ENCODE measurements at regions not wholly inside any gene's neighbourhood (a gene's known extent, or its start where the extent isn't known, plus 50 kb on each side); places are given as distances from the start of the nearest gene placed in this dataset.
"Not testable (repeated sequence)": the region's sequence is repeated elsewhere in the genome, so short reads cannot be mapped to it uniquely, and the experiment has no call there.

DNA sequence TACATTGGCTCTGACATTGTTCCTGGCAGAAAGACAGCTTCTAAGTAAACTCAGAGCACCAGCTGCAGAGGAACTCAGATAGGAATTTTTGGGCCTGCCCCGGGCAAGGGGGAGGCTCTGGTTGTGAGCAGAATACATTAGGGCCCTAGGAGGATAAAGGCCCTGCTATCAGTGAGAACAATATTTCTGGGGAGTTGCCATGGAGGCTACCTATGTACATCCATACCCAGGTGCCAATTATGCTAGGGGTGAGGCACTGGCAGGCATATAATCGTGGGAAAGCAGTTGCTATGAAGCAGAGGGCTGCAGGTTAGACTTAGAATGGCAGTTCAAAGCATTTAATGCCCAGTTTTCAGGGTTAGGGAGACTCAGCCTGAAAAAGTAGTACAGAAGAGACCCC, 273.5 kb upstream of the EDA2R start:
- no peak for DNase-seq

DNA sequence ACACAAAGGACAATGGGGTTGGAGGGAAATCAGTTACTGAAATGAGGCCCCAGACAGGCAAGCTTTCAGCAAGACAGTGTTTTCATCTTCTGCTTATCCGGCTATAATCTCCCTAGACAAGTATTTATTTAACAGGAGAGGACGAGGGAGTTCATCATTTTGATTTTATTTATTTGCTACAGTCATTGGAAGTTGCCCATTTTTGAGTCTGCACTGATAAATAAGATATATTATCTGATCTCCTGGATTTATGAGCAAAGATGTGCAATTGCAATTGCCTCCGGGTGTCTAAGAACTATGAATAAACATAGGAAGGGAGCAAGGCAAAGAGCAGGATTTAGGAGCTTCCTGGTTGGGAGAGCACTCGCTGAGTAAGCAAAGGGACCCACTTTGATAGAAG, 263.2 kb upstream of the EDA2R start:
- no peak for DNase-seq

DNA sequence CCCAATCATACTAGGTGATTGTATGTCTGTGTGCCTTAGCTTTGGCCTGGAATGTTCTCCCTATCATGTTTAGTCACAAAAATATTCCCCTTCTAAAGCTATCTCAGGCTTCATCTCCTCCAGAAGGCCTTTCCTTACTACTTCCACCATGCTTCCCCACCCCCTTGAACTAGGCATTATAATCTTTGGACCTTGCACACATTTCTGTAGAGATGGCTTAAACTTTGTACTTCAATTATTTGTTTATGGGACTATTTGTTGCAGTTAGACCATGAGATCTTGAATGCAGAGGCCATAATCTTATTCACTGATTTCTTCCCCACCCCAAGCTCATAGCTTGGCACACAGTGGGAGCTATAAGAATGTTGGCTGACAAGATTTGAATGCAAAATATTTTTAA, 262.0 kb upstream of the EDA2R start:
- no peak for DNase-seq

DNA sequence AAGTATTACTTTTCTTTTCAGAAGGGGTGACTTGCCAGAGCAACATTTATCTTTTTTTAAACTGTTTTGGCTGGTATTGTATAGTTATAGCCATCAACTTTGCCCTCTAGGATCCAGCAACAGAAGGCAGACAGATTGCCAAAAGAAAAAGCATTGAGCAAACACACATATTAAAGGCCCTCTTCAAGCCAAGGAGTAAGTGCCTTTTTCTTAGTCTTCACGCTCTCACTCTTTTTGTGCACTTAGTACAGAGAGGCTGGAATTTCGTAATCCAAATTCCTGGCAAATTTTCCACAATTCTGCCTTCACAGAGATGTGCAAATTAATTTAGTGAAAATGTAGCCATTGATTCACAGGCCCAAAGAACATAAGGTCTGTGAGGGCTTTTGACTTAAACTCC, 253.1 kb upstream of the EDA2R start:
- no peak for DNase-seq

DNA sequence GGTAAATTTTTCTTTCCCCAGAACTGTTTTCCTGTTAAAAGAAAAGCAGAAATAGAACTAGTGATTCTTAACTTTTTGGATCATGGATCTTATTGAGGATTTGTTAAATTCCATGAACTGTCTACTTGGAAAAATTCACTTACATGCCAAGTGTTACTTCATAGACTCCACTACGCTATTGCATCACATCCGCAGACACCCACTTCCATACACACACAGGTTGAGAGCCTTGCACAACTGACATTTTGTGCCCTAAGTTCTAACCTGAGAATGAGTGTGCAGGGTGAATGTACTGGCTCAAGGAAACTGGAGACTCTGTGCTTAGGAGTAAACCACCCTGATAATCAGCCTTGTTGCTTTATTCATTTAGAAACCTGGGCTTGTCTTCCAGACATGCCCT, 250.5 kb upstream of the EDA2R start:
- no peak for DNase-seq

DNA sequence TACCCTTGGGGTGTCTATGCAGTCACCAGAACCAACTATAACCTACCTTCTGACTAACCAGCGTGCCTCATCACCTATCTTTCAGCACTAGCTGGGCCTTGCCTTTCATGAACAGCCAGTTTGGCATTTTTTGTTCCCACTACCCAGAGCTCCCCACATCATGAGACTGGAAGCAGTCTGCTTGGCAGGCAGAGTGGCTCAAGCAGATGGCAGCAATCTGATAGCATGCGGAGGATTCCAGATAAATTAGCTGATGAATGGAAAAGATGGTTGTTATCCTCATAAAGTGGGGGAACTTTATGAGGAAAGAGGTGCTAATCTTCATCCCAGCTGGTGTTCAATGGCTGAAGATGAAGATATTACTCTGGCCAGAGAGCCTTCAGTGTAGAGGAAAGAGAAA, 243.2 kb upstream of the EDA2R start:
- no peak for DNase-seq

DNA sequence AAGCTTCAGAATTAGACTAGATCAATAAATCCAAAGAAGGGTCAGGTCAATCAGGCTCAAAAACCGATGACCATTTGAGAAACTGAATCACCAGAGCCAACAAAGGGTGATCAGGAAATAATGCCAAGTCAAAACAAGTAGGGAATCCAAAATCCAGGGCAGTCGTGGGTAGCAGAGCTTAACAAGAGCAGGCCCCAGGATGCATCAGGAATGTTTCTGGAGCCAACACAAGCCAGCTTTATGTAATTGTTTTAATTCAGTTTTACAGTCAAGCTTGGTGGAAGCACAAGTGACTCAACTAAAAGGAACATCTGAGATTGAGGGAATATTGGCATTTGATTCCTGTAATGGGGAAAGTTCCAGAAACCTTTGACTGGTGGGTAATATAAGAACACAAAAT, 237.9 kb upstream of the EDA2R start:
- no peak for DNase-seq

DNA sequence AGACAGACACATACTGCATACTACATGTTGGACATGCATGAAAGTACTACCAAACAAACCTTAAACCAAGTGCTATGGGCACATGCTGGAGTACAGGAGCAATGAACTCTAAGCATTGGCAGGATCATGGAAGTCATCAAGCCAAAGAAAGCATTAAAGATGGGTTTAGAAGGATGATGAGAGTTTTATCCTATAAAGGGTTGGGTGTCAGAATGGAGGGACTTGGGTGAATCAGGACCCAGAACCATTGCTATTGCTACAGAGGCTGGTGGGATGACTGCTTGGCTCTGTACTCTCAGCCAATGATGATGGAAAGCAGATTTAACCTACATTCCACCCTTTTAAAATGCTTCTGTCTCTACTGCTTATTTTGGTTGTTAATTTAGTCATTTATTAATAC, 233.9 kb upstream of the EDA2R start:
- no peak for DNase-seq

DNA sequence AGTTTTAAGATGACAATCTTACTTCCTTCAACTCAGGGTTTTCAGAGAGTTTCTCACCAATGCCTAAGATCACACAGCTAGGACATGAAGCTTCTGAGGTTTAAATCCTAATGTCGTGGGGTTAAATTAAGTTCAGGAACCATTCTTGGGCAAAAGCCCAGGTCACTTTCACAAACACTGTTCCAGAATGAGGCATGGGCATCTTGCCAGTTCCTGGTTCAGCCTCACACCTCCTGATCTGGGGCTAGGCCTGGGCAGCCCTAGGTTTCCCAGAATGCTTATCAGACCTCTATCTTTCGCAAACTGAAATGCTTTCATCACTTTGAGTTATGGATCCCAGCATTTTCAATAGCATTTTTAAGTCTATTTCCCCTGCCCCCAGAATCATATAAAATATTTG, 224.8 kb upstream of the EDA2R start:
- no peak for DNase-seq

DNA sequence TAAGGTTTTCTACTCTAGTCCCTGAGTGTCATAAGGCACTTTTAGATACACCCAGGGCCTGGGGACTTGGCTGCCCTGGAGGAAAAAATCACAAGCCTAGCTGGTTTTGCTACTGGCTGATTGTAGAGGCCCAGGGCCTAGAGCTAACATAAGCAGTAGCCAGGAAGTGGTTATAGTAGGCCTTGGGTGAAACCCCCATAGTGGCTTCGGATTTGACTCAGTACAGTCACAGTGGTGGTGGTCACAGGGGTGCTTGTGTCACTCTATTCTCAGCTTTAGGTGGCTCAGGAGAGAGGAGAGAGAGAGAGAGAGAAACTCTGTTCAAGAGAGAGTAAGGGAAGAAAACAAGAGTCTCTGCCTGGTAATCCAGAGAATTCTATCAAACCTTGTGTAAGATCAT, 194.5 kb upstream of the EDA2R start:
- DNase-seq = no peak

DNA sequence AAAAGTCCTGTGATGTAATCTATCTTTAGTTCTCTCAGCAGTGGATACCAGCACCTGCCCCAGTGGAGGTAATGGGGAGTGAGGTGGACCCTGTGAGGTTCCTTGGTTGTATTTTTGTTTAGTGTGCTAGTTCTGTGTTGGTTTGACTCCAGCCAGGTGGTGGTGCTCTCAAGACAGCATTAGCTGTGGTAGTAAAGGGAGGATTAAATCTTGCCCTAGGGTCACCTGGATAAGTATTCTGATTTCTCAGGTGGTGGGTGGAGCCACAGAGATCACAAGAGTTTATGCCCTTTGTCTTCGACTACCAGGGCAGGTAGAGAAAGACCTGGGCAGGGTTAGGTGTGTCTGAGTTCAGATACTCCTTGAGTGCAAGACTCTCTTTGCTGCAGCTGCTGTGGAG, 176.3 kb upstream of the EDA2R start:
- no peak for DNase-seq

DNA sequence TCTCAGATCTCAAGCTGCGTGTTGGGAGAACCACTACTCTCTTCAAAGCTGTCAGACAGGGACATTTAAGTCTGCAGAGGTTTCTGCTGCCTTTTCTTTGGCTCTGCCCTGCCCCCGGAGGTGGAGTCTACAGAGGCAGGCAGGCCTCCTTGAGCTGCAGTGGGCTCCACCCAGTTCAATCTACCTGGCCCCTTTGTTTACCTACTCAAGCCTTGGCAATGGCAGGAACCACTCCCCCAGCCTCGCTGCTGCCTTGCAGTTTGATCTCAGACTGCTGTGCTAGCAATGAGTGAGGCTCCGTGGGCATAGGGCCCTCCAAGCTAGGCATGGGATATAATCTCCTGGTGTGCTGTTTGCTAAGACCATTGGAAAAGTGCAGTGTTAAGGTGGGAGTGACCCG, 155.6 kb upstream of the EDA2R start:
- not testable (repeated sequence) for DNase-seq

DNA sequence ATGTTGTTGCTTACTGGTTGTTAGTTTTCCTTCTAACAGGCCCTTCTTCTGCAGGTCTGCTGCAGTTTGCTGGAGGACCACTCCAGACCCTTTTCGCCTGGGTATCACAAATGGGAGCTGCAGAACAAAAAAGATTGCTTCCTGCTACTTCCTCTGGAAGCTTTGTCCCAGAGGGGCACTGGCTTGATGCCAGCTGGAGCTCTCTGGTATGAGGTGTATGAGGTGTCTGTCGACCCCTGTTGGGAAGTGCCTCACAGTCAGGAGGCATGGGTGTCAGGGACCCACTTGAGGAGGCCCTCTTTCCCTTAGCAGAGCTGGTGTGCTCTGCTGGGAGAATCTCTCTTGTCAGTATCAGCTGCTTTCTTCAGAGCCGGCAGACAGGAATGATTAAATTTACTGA, 127.4 kb upstream of the EDA2R start:
- no peak for DNase-seq

DNA sequence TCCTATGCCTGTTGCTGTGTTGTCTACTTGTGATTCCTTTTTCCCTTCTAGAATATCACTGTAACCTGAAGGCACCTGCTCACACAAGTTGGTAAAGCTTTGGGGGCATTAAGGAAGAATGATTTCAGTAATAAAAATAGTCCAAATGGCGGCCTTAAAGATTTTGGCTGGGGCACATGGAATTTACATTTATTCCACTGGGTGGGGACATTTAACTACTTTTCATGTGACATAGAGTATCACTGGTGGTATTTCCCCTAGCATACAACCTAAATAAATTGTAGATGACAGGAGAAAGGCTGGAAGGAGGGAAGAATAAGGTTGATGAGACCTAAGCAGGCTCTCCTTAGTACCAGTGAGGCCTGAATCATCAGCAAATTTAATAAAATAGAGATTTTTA, 121.8 kb upstream of the EDA2R start:
- no peak for DNase-seq

DNA sequence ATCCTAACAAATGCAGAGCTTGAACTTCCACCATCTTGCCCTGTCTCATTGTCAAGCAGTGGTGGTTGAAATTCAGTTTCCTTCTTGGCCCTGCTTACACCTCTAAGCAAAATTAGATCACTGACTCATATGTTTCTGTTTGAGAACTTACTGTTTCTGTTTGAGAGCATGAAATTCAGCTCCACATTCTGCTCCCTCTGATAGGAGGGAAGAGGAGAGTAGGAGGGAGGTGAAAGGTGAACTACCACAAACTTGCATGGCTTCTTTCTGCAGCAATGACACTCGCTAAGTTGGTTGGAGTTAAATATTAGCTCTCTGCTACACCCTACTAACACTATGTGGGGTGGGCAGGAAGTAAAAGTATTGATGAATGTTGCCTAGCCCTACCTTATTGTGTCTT, 117.8 kb upstream of the EDA2R start:
- DNase-seq = no peak

DNA sequence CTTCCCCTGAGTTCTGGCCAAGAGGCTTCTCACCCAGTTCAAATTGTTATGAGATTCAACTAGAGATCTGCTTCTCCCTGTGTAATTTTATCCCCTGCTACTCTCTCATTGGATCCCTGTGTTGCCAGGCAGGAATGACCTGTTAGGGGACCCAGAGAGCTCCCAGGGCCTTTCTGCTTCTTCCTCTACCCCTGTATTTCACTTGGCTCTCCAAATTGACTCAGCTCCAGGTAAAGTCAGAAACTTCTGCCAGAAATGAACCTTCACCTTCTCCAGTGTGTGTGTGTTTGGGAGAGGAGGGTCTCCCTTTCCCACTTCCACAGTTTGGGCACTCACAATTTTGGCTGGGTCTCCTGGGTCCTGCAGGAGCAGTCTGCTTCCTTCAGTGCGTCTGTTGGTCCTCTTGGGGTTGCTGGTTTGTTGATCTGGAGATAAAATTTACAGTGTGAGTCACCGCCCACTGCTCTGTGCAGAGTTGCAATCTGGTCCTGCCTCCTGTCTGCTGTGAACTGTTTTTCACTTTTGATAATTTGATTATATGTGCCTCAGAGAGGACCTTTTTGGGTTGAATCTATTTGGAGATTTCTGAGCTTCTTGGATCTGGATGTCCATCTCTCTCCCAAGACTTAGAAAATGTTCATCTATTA, 112.4 kb upstream of the EDA2R start:
- peak; percentile 62 for DNase-seq

DNA sequence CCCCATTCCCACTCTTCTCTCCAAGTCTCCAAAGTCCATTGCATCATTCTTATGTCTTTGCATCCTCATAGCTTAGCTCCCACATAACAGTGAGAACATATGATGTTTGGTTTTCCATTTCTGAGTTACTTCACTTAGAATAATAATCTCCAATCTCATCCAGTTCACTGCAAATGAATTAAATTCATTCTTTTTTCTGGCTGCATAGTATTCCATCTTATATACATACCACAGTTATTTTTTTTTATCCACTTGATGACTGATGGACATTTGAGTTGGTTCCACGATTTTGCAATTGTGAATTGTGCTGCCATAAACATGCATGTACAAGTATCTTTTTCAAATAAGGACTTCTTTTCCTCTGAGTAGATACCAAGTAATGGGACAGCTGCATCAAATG, 105.6 kb upstream of the EDA2R start:
- DNase-seq = not testable (repeated sequence)

DNA sequence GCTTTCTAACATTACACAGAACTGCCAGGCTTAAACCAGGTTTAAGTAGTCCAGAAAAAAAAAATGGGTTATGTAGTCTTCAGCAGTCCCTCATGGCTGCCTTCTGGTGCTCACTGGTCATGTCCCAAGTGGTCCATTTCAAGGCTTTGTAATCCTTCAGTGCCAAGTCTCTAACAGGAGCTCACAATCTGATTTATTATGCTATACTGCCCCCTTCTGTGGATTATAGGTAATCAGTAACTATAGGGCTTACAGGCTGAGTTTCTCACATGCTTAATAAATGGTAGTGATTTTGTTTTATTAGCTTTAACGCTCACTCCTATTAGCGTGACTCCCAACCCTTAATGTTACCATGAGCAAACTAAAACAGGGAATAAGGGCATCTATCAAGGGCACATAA, 92.5 kb upstream of the EDA2R start:
- DNase-seq = no peak

DNA sequence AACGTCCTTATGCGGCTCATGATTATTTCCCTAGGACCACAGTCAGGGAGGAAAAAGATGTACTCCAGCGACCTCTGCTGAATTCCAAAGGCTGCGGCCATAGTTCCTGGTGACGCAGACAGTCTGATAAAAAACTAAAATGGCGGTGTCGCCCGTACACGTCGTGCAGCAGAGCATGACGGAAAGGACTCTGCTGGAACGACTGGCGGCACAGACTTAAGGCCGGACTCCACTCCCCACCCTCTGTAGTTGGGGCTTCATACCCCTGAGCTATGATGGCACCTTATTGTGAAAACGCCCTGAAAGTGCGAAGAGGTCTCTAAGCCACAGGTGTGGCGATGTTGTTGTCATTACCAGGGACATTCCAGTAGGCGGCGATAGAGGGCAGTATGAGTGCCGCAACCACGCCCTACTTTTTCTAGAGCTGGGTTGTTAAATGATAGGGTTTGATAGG, 90.0 kb upstream of the EDA2R start:
- peak; percentile 81 for DNase-seq

DNA sequence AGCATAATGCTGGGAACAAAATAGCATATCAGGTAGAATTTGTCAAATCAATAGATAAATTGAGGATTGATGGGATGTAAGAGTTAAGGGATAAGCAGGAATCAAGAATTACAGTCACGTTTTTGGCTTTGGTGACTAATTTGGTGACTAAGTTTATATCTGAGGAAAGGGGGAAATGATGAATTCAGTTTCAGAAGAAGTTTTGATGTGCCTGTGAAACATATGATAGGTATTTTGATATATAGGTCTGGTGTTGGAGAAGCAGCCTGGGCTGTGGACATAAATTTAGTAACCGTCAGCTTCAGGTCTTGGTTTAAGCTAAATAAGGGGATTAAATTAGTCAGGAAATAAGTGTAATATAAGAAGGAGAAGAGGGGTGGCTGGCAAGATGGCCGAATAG, 79.0 kb upstream of the EDA2R start:
- no peak for DNase-seq

DNA sequence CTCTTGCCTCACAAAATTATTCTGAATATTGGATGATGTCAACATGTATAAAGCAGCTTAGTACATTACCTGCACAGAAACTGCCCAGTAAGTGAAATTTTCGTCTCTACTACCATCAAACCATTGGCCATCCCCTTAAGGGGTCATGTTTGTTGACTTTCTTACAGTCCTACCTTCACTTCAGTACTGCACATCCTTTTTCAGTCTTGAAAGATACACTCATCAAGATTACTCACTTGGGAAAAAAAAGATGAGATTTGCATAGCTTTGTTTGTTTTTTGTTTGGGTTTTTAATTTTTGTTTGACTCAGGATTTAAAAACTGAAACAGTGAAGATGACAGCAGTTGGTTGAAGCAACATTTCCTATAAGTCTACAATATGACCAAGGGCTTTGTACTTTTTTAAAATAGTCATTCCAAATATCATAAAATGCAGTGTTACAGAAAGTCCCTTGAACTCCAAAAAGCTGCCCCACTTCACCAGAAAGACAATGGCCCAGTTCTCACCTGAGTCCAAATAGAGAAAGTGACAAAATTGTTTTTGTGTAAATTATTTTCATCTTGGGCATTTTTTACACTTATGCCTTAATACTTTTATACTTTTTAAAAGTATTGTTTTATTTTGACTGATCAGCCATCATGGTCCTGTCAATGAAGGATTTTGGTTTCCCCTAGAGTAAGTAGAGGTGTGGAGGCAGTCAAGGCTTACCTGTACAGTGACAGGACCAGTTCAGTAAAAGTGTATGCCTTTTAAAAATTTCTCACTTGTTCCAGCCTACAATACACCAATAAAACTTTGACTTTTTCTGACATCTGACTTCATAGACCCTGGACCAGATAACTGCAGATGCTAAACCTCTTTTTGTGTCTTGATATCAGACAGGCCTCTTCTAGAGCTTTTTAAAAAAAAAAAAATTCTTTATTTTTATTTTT, 59.7 kb upstream of the EDA2R start:
- no peak for DNase-seq

DNA sequence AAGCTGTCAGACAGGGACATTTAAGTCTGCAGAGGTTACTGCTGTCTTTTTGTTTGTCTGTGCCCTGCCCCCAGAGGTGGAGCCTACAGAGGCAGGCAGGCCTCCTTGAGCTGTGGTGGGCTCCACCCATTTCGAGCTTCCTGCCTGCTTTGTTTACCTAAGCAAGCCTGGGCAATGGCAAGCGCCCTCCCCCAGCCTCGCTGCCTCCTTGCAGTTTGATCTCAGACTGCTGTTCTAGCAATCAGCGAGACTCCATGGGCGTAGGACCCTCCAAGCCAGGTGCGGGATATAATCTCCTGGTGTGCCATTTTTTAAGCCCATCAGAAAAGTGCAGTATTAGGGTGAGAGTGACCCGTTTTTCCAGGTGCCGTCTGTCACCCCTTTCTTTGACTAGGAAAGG, 53.6 kb upstream of the EDA2R start:
- DNase-seq = not testable (repeated sequence)

All from islet precursor cell (in vitro differentiated cells).